GM19351 (cell line): ENCODE measurements at regions not wholly inside any gene's neighbourhood (a gene's known extent, or its start where the extent isn't known, plus 50 kb on each side); places are given as distances from the start of the nearest gene placed in this dataset.

Experiments used
- ATAC-seq: cut with Tn5 transposase; IDR thresholded peaks from one replicate; pipeline ENCODE4 v1.9.1; 2021; ENCODE audit warnings: mild to moderate bottlenecking, moderate library complexity; ENCODE audit not compliant: unreplicated experiment

- ATAC-seq = no peak
These were observed 518.5 kb downstream of the PLPP3 start for GRCh38 chr1:56060906-56061305.

GRCh38 chr1:56057466-56058405 lies 521.6 kb downstream of the PLPP3 start:
- no peak for ATAC-seq

DNA sequence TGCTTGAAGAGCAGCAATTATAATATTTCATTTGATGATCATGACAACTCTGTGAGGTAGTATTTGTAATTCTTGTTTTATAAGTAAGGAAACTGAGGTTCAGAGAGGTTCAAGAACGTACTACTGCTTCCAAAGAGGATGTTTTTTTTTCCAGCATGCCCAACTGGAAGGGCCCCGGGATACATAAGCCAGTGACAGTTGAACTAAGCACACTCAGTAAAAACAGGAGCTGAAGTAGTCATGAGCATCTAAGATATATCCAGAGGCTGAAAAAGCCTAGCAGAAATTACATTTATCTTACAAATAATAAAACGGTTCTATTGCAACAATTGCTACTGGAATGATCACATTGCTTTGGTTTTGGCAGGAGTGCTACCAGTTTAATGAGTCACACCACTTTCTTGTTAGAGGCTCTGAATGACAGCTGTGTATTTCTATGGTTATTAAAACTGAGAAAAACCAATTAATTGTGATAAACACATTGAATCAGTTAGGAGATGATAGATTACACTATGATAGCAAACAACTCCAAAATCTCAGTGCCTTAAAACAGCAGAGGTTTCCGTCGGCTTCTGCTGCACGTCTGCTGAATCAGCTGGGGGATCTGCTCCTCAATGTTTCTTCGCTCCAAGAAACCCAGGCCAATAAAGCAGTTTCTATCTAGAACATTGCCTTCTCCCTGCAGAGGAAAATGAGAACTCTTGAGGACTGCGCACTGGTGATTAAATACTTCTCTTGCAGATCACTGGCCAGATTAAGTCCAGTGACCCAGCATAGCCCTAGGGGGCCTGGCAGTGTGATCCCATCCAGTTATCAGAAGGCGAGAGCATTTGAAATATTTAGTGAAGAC lies 522.7 kb downstream of the PLPP3 start:
- no peak for ATAC-seq

GRCh38 chr1:56054959-56055358 lies 524.4 kb downstream of the PLPP3 start:
- no peak for ATAC-seq

DNA sequence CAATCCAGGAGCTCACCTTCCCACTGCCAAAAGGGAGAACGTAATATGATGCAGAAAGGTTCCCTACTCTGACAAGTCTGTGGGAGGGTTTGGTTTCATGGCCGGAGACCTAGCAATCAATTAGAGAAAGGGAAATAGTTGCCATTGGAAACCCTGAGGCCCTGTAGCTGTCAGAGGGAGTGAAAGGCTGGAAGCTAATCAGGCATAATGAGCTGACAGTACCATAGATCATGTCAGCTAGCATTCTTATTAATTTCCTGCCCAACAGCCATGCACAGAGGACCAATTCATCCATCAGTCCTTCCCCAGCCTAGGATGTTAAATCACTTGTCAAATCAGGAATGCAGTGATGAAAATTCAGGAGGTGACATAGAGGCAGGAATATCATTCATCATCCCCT lies 527.3 kb downstream of the PLPP3 start:
- no peak for ATAC-seq

GRCh38 chr1:56050911-56051310 lies 528.5 kb downstream of the PLPP3 start:
- ATAC-seq = no peak

DNA sequence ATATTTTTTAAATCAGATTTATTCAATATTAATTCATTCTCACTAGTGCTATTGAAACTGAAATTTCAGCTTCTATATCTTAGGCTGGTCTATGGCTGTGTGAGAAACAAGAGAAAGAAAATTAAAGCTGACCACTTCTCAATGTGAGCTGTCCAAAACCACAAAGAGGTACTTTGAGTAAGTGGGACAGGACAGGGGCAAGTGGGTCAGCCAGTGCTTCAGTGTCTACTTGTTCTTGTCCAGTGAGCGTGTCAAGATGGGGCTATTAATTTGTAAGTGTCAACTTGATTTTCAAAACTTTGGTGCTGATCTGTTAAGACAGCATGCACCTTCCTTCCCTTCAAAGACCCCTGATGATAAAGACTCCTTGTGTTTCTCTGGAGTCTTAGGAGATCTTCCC lies 533.9 kb downstream of the PLPP3 start:
- ATAC-seq = peak; percentile 58

GRCh38 chr1:56045062-56045461 lies 534.3 kb downstream of the PLPP3 start:
- peak; percentile 51 for ATAC-seq

DNA sequence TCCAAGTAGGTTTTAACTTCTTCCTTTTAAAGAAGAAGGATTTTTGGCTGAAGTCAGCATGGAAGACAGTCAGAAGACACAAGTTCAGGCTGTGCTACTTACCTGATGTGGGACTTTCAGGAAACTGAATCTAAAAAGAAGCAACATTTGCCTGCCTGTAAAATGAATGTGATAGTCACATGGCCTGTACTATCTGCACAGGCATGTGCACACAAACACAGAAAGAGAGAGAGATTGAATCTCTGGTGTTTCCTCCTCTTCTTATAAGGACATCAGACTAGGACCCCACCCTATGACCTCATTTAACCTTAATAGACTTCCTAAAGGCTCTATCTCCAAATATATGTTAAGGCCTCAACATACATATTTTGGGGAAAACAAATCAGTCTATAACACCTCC lies 542.9 kb downstream of the PLPP3 start:
- no peak for ATAC-seq

DNA sequence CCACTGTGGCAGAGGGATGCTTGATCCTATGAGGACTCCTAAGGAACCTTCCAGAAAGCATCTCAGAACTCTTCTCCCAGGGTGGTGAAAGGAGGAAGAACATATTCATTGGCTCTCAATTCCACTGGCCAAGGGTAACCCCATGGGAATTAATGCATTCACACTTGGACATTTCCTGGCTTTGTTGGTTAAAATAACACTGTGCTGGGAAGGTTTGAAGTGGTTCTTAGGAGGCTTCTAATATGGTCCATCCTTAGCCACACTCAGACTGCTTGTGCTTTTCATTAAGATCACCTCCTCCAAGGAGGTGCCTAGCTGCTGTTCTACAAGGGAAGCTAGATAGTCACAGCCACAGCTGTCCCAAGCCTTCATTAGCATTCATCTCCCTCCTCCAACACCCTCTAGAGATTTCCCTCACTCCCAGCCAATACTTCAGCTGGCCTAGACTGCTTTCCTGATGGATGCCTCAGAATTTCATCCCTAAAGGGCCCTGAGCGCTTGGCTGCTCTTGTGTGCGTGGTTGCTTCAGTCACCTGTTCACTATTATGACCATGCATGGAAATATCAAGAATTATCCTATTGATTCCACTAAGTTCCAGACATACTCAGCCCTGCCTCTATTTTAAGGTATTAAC lies 544.4 kb downstream of the PLPP3 start:
- ATAC-seq = no peak

- ATAC-seq = no peak
These were observed 545.1 kb downstream of the PLPP3 start for GRCh38 chr1:56034222-56034621.

GRCh38 chr1:56033321-56034037 lies 545.9 kb downstream of the PLPP3 start:
- ATAC-seq = no peak

GRCh38 chr1:56032096-56032676 lies 547.2 kb downstream of the PLPP3 start:
- no peak for ATAC-seq

GRCh38 chr1:56031001-56031400 lies 548.4 kb downstream of the PLPP3 start:
- no peak for ATAC-seq

DNA sequence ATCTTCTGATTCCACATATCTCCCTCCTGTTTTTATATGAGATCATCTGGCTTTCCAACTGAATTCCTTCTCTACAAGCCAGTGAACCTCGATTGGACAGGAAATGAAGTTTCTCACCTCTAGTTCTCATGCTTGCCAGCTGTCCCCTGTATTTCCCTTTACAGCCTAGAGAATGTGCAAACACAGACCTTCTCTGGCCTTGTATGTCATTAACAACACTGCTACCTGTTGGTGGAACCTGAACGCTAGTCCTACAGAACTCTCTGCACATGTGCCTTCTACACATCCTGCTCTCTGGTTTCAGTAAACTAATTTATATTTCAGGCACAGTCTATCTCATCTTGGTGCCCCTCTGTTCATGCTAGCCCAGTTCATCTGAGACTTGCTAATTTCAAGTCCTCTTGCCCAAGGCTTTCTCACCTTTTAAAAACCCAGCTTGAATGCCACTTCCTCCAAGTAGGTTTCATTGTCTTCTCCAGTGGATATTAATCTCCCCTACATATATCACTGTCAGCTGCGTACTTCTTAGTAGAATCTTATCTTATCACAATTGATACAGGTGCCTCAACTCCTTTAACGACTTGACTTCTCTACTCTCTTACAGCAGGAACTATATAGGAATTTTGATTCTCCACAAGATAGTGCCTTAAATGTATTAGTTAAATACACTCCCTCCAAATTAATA lies 549.9 kb downstream of the PLPP3 start:
- no peak for ATAC-seq

DNA sequence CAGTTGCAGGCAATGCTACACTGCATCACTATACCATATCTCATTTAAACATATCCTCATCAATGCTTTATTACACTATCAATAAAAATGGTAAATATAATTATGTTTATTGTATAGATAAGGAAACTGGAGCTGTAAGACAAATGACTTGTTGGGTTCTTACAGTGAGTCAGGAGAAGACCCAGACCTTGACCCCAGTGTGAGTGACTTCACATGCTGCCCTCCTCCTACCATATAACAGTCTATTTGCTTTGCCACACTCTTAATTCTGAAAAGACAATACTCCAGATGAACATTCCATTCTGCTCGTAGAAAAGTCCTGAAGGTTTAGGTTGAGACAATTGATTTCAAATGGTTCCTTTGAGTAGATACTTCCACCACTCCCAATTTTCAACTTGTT lies 550.5 kb downstream of the PLPP3 start:
- ATAC-seq = no peak

GRCh38 chr1:56028244-56028643 lies 551.1 kb downstream of the PLPP3 start:
- no peak for ATAC-seq

DNA sequence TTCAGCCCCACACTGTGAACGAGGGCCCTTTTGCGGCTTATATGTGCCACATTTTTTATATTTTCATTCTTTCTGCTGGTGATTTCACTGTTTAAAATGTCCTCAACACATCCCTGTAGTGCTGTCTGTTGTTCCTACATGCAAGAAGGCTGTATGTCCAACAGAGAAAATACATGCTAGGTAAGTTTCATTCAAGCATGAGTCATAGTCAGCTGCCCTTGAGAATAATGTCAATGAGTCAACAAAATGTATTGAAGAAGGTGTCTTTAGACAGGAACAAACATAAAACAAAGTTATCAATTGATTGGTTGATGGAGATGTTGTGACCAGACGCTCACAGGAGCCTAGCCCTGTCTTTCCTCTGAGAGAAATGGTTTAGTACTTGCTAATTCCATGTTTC lies 553.4 kb downstream of the PLPP3 start:
- no peak for ATAC-seq

DNA sequence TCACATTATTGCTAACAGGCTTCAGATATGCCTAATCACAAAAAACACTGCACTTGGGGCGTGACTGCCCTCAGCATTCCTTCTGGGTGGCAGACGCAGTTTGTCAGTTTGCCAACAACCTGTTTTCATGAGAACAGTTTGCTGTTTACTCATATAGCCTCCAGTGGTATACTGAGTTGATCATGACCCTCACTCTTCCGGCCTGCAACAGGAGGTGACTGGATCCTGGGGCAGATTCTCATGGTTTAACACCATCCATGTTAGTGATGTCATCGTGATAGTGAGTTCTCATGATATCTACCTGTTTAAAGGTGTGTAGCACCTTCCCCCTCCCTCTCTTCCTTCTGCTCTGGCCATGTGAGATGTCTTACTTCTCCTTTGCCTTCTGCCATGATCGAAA lies 555.2 kb downstream of the PLPP3 start:
- ATAC-seq = no peak

- no peak for ATAC-seq
These were observed 559.4 kb downstream of the PLPP3 start for GRCh38 chr1:56019922-56020321.
